ENCODE measurements at regions not wholly inside any gene's neighbourhood (a gene's known extent, or its start where the extent isn't known, plus 50 kb on each side); places are given as distances from the start of the nearest gene placed in this dataset.

DNA sequence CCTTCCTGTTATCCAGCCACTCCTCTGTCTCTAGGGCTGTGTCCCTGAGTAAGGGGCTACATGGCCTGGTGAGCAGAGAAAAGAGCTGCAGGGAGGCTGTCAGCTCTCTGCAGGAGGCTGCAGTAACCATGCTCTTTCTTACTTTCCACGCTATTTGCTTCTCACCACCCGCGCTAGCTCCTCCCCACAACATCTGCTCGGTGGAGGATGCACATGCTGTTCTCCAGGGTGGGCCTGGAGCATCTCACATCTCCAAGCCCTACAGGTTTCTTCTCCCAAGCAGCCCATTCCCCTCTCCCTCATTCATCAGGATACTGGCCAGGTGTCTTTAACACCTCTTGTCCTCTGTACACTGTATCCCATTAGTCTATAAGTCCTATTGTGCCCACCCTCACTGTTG lies 103.8 kb downstream of the IER5 start:
- Histone ChIP-seq H3K4me3 (ENCODE audit: low read depth in 1 of 2, low read length in 1 of 2) (no peak overlapping the region), H3K27ac (no peak overlapping the region), H3K27me3 (peaks cover 35% of the 10 kb centered on the region), H3K36me3 (no peaks in the 10 kb centered on the region), H3K4me1 (ENCODE audit: control insufficient read depth in 1 of 2, insufficient read depth in 1 of 2, low read depth in 1 of 2, low read length in 1 of 2) (peaks cover 0 to 5% of the 10 kb centered on the region in 2 experiments), H3K9me3 (no peaks in the 10 kb centered on the region)
- TF ChIP-seq CTCF (IDR thresholded peaks at IDR 0.05), result no peak

GRCh38 chr1:181202986-181203555 lies 114.6 kb downstream of the IER5 start:
- no peak for TF ChIP-seq CTCF (IDR thresholded peaks at IDR 0.05)
- Histone ChIP-seq H3K27me3 (peaks cover 6% of the 10 kb centered on the region), H3K9me3 (no peaks in the 10 kb centered on the region), H3K4me1 (ENCODE audit: control insufficient read depth in 1 of 2, insufficient read depth in 1 of 2, low read depth in 1 of 2, low read length in 1 of 2) (no peaks in the 10 kb centered on the region), H3K27ac (no peak overlapping the region), H3K36me3 (no peaks in the 10 kb centered on the region), H3K4me3 (ENCODE audit: low read depth in 1 of 2, low read length in 1 of 2) (no peak overlapping the region)

GRCh38 chr1:181204530-181204929 lies 116.0 kb downstream of the IER5 start:
- H3K27ac ChIP-seq, result no peak overlapping the region
- no peaks in the 10 kb centered on the region for H3K4me1 ChIP-seq (ENCODE audit: control insufficient read depth in 1 of 2, insufficient read depth in 1 of 2, low read depth in 1 of 2, low read length in 1 of 2)
- H3K4me3 ChIP-seq (ENCODE audit: low read depth in 1 of 2, low read length in 1 of 2), result no peak overlapping the region
- peaks cover 3% of the 10 kb centered on the region for H3K27me3 ChIP-seq
- no peaks in the 10 kb centered on the region for H3K9me3 ChIP-seq
- no peaks in the 10 kb centered on the region for H3K36me3 ChIP-seq
- no peak for TF ChIP-seq CTCF (IDR thresholded peaks at IDR 0.05)

DNA sequence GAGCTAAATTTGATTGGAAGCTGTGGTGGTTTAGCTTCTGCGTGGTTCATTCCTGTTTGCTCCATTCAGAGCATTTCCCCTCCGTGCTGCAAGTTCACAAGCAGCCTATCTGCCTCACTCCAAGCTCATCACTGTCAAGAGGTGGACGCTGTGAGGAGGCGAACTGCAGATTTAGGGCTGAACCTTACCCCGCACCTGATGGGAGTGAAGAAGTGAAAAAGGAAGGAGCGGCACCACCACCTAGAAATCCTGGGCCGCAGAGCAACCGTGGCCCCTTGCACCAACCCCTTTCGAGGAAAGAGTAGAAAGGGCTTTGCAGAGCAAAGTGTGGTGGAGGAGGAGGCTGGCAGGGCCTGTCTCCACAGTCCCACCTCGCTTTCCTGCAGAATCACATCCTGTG lies 117.4 kb downstream of the IER5 start:
- no peak for TF ChIP-seq CTCF (IDR thresholded peaks at IDR 0.05)
- H3K36me3 ChIP-seq, result no peaks in the 10 kb centered on the region
- no peak overlapping the region for H3K27ac ChIP-seq
- no peaks in the 10 kb centered on the region for H3K9me3 ChIP-seq
- H3K4me3 ChIP-seq (ENCODE audit: low read depth in 1 of 2, low read length in 1 of 2), result no peak overlapping the region
- peaks cover 5% of the 10 kb centered on the region for H3K27me3 ChIP-seq
- no peaks in the 10 kb centered on the region for H3K4me1 ChIP-seq (ENCODE audit: control insufficient read depth in 1 of 2, insufficient read depth in 1 of 2, low read depth in 1 of 2, low read length in 1 of 2)

GRCh38 chr1:181206513-181206912 lies 118.0 kb downstream of the IER5 start:
- TF ChIP-seq CTCF (IDR thresholded peaks at IDR 0.05), result no peak
- H3K4me3 ChIP-seq (ENCODE audit: low read depth in 1 of 2, low read length in 1 of 2), result no peak overlapping the region
- H3K36me3 ChIP-seq, result no peaks in the 10 kb centered on the region
- no peak overlapping the region for H3K27ac ChIP-seq
- peaks cover 11% of the 10 kb centered on the region for H3K27me3 ChIP-seq
- no peaks in the 10 kb centered on the region for H3K9me3 ChIP-seq
- no peaks in the 10 kb centered on the region for H3K4me1 ChIP-seq (ENCODE audit: control insufficient read depth in 1 of 2, insufficient read depth in 1 of 2, low read depth in 1 of 2, low read length in 1 of 2)
